ENCODE measurements at regions not wholly inside any gene's neighbourhood (a gene's known extent, or its start where the extent isn't known, plus 50 kb on each side); places are given as distances from the start of the nearest gene placed in this dataset.

- no peak for TF ChIP-seq CTCF (IDR thresholded peaks at IDR 0.05; ENCODE audit: partially characterized antibody, unreplicated experiment)
- H3K4me3 Mint-ChIP-seq (ENCODE audit: unreplicated experiment), result no peak overlapping the region
- H3K27ac Mint-ChIP-seq (ENCODE audit: unreplicated experiment), result no peak overlapping the region
- peaks cover 2% of the 10 kb centered on the region for H3K9me3 Mint-ChIP-seq (ENCODE audit: unreplicated experiment)
- no peaks in the 10 kb centered on the region for H3K27me3 Mint-ChIP-seq (ENCODE audit: unreplicated experiment)
- H3K4me1 Mint-ChIP-seq (ENCODE audit: low read depth, unreplicated experiment), result peaks cover 2% of the 10 kb centered on the region
- peaks cover 9% of the 10 kb centered on the region for H3K36me3 Mint-ChIP-seq (ENCODE audit: unreplicated experiment)
- no peak for DNase-seq
These were observed 56.2 kb downstream of the TAF11L14 start for GRCh38 chr5:17690473-17690872.

- Mint-ChIP-seq H3K9me3 (ENCODE audit: unreplicated experiment) (peaks cover 2% of the 10 kb centered on the region), H3K36me3 (ENCODE audit: unreplicated experiment) (peaks cover 9% of the 10 kb centered on the region), H3K4me1 (ENCODE audit: low read depth, unreplicated experiment) (peaks cover 2% of the 10 kb centered on the region), H3K27me3 (ENCODE audit: unreplicated experiment) (no peaks in the 10 kb centered on the region), H3K4me3 (ENCODE audit: unreplicated experiment) (no peak overlapping the region), H3K27ac (ENCODE audit: unreplicated experiment) (no peak overlapping the region)
- TF ChIP-seq CTCF (IDR thresholded peaks at IDR 0.05; ENCODE audit: partially characterized antibody, unreplicated experiment), result no peak
- no peak for DNase-seq
These were observed 57.5 kb downstream of the TAF11L14 start for GRCh38 chr5:17691762-17692161.

DNA sequence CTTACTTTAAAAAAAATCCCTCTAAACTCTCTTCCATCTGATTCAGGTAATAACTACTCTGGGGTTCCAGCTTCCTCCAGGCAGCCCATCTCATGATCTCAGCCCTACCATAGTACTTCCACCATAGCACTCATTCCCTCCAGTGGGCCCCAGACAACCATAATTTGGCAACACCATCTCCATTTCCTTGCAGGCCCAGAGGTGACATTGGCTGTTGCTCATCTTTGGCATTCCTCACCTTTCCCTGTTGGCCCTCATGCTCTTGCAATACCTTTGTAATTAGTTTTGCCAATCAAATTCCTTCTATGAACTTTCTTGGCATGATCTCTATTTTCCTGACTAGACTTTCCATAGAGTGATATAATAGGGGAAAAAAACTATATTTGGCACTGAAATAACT lies 60.1 kb downstream of the TAF11L14 start:
- peaks cover 1% of the 10 kb centered on the region for H3K4me1 Mint-ChIP-seq (ENCODE audit: low read depth, unreplicated experiment)
- peaks cover 3% of the 10 kb centered on the region for H3K27me3 Mint-ChIP-seq (ENCODE audit: unreplicated experiment)

GRCh38 chr5:17694914-17695313 lies 60.7 kb downstream of the TAF11L14 start:
- TF ChIP-seq CTCF (IDR thresholded peaks at IDR 0.05; ENCODE audit: partially characterized antibody, unreplicated experiment), result no peak
- no peak for DNase-seq
- peaks cover 2% of the 10 kb centered on the region for H3K9me3 Mint-ChIP-seq (ENCODE audit: unreplicated experiment)
- H3K27me3 Mint-ChIP-seq (ENCODE audit: unreplicated experiment), result peaks cover 3% of the 10 kb centered on the region
- no peak overlapping the region for H3K27ac Mint-ChIP-seq (ENCODE audit: unreplicated experiment)
- H3K36me3 Mint-ChIP-seq (ENCODE audit: unreplicated experiment), result peaks cover 9% of the 10 kb centered on the region
- H3K4me3 Mint-ChIP-seq (ENCODE audit: unreplicated experiment), result no peak overlapping the region
- peaks cover 1% of the 10 kb centered on the region for H3K4me1 Mint-ChIP-seq (ENCODE audit: low read depth, unreplicated experiment)

More for the DNA sequence above, 60.1 kb downstream of the TAF11L14 start:
- no peak overlapping the region for H3K27ac Mint-ChIP-seq (ENCODE audit: unreplicated experiment)
- H3K4me3 Mint-ChIP-seq (ENCODE audit: unreplicated experiment), result no peak overlapping the region
- peaks cover 9% of the 10 kb centered on the region for H3K36me3 Mint-ChIP-seq (ENCODE audit: unreplicated experiment)
- peaks cover 2% of the 10 kb centered on the region for H3K9me3 Mint-ChIP-seq (ENCODE audit: unreplicated experiment)
- DNase-seq, result no peak
- no peak for TF ChIP-seq CTCF (IDR thresholded peaks at IDR 0.05; ENCODE audit: partially characterized antibody, unreplicated experiment)

DNA sequence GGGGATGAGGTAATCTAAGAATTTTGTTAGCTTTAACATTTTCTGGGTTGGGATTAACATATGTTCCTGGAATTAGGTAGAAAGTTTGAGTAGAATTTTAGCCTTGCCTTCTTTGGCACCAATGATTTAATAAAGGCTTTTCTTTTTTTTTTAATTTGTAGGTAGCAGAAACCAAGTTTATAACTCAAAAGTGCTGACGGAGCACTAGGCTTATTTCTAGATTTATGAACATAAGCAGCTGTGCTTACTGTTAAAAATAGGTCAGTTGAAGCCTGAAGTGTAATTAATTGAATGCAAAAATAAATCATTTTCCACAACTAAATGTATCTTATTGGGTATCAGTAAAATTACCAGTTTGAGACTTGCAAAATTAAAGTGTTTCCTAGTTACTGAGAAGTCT lies 62.4 kb downstream of the TAF11L14 start:
- Mint-ChIP-seq H3K27me3 (ENCODE audit: unreplicated experiment) (peaks cover 3% of the 10 kb centered on the region), H3K36me3 (ENCODE audit: unreplicated experiment) (peaks cover 5% of the 10 kb centered on the region), H3K4me3 (ENCODE audit: unreplicated experiment) (no peak overlapping the region), H3K4me1 (ENCODE audit: low read depth, unreplicated experiment) (peaks cover 1% of the 10 kb centered on the region), H3K27ac (ENCODE audit: unreplicated experiment) (no peak overlapping the region), H3K9me3 (ENCODE audit: unreplicated experiment) (peaks cover 2% of the 10 kb centered on the region)
- TF ChIP-seq CTCF (IDR thresholded peaks at IDR 0.05; ENCODE audit: partially characterized antibody, unreplicated experiment), result no peak
- no peak for DNase-seq

All from glutamatergic neuron (in vitro differentiated cells).